HT-29 (cell line): ENCODE measurements at regions not wholly inside any gene's neighbourhood (a gene's known extent, or its start where the extent isn't known, plus 50 kb on each side); places are given as distances from the start of the nearest gene placed in this dataset.
A peak's percentile ranks its signal among the peaks of the same experiment; 100 is the strongest.

Source experiments
- DNase-seq: peaks from one replicate; pipeline ENCODE4 v3.0.0-alpha.2; 2015; ENCODE audit warnings: low spot score

DNA sequence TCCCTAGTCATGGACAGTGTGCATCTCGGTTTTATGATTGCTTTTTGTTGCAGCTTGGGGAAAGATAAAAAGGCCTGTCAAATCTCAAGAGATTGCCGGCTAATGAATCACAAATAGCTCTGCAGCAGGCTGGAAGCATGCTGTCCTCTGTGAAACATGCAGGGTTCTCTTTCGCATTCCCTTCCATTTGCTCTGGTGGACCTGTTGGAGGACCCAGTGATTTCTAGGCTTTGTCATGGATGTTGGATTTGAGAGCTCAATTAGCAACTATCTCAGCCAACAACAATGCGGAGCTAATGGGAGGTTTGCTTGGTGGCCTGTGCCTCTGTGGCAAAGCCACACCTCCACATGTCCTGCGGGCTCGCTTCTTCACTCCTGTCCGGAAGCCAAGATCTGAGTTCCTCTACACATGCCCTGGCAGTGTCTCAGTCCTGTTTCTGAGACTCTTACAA is 418.1 kb upstream of the ARGLU1 start:
- DNase-seq = no peak

DNA sequence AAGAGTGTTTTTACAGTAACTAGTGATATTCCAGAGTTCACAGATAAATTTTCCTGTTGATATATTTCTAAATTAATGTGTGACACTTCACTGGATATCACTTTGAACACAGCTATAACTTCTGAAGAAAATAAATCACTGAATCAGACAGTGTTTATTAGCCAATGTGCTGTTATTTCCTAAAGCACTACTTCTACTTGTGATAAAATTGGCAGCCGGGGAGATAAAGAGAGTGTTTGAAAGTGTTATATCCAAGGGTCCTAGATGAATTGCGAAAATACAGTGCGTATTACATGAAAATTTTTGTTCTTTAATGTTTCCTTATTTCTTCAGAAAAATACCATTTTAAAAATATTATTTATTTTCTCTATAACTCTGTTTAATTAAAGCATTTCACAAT is 417.5 kb upstream of the ARGLU1 start:
- DNase-seq = no peak

DNA sequence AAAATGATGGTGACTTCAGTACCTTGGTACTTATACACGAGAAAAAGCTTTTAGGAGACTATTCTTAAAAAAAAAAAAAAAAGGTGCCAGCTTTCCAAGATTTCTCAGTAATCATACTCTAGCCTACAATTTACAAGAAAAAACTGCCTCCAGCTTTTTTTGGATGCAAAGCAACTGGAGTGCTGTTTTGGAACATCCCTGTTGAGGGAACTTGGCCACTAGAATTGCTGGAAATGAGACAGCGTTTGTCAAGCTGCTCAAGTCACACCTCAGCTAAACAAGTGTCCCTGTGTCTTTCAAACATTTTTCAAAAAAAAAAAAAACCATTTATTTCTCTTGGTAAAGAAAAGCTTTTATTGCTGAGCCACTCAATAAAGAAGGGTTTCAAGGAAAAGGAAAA is 413.1 kb upstream of the ARGLU1 start:
- no peak for DNase-seq

DNA sequence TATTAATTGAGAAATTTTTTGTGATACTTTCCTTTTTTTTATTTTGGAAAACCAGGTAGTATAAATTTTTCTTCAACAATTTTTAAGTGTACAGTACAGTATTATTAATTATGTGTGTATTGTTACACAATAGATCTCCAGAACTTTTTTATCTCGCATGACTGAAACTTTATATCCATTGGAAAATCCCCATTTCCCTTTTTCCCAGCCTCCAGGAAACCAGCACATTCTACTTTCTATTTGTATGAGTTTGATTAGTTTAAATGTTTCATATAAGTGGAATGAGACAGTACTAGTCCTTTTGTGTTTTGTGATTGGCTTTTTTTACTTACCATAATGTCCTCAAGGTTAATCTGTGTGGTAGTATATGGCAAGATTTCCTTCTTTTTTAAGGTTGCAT is 399.5 kb upstream of the ARGLU1 start:
- no peak for DNase-seq

DNA sequence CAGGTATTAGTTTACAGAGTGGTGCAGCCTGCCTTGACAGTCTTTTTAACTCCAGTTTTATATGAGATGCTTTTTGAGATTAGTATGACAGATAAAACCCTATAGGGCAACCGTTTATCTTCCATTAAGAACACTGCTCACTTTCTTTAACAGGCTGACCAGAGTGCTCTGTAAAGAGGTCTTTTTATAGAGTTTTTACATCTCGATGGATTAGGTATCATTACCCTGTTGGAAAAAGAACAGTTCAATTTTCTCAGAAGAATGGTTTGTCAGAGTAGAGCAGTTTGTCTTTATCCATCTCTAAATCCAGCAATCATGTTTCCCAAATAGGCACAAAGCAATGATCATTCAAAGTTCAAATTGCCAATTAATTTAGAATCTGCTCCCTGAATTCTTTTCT is 395.2 kb upstream of the ARGLU1 start:
- DNase-seq = no peak

DNA sequence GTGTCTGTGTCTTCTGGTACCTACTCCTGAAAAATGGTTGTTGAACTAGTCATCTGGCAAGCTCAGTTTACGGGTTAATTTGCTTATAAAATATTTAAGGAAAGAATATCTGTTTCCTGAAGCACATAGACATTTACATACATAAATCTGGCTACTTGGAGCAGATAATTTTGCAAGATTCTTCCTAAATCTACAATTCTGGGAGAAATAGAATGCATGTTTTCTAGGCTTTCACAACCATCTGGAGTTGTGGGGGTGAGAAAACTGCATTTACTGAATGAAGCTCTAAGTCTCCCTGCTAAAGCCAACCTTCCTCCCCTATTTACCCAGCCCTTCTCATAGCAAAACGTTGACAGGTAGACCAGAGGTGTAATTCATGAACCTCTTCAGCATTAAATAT is 393.7 kb upstream of the ARGLU1 start:
- DNase-seq = no peak

DNA sequence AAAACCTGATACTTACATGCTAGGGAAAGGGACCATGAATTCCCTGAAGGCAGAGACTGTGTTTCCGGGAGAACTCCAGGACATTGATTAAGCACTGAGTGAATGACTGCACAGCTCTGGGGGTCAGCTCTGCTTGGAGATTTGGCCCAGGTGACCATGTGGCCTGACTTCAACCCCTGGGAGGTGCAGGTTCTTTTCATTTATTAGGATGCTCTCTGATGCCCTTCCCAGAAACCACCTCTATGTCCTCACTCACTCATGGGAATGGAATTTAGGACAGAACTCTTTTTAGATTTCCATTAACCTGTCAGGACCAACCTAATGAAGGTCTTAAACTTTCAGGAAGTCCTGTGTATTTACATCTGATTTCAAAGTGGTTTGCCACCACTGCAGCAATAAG is 393.3 kb upstream of the ARGLU1 start:
- no peak for DNase-seq

DNA sequence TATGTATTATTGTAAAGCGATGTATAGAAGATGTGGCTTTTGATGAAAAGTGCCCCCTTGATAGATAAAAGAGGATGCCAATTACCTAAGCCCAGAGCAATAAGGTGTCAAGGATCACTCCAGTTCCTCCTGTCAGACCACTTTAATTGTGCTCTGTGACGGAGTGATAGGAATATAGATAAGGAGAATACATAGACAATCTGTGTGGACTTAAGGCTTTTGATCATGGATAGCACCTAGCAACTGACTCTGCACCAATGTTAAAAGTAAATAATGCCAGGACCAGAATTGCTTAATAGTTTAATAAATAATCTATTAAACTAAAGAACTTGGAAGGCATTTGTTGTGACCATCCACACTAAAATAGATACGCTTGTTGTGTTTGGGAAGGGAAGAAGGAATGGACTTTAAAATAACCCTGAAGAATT is 390.7 kb upstream of the ARGLU1 start:
- peak; percentile 50 for DNase-seq

DNA sequence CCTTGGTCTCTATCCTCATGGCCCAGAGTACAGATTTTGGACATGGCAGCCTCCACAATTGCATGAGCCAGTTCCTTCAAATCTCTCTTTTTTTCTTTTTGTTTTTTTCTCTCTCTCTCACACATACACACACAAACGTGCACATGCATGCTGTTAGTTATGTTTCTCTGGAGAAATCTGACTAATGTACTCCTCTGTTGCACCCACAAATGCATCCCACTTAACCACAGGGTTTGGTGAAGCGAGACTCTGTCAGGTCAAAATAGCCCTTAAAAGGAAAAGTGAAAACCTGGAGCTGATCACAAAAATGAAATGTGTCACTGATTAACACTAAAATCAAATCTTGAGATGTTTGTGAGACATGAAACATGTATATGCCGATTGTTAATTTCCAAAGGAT is 374.6 kb upstream of the ARGLU1 start:
- DNase-seq = no peak

DNA sequence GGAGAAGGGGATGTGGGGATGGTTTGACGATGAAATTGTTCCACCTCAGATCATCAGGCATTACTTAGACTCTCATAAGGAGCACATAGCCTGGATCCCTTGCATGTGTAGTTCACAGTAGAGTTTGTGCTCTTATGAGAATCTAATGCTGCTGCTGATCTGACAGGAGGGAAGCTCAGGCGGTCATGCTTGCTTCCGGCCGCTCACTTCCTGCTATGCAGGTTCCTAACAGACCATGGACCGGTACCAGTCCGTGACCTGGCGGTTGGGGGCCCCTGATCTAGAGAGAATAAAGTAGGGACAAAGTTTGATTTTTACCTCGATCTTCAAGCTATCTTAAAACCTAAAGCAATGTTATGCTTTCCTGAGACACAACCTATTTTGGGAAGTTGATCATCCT is 373.8 kb upstream of the ARGLU1 start:
- no peak for DNase-seq

DNA sequence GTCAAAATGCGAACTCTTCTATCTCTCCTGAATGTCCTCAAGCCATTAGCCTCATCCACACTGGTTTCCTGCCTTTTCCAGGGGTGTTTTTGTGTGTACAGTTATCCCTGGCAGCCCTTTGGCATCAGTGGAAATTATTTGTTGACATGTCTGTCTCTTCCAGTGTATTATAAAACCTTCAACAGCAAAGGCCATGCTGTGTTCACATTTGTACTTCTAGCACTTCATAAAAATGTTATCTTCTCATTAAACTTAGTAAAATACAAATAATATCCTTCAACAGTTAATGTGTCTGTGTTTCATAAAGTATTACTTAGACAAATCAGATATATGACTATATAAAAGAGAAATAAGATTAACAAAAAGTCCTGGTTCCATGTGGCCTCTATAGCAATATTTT is 359.5 kb upstream of the ARGLU1 start:
- DNase-seq = no peak

DNA sequence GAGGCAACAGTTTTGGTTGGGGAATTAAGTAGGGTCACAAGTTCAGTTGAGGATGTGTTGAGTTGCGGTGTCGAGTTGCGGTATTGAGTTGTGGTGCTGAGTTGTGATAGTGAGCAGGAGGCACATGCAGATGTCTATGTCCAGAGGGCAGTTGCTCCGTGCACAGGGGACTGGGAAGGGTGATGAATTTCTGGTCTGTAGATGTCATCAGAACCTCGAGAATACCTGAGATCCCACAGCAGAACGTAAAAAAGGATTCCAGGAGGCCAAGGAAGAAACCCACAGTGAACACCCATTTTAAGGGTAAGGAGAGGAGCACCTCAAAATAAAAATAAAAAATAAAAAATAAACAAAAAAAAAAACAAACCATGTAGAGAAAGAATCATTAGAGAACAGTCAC is 354.4 kb upstream of the ARGLU1 start:
- peak; percentile 21 for DNase-seq

DNA sequence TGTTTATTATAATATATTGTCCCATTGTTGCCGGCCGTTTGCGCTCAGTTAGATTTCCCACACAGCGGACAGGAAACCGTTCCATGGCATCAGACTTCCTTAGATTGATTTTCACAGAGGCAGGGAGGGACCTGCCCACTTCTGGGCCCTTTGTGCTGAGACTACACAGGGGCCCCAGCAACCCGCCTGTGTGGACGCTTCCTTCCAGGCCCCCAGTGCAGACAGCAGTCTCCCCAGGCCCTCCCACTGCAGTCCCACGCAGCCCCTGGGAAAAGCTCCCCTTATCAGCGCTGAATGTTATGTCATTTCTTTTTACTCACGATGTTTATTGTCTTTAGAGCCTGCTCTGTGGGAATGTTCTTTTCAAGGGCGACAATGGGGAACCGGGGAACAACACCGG is 351.7 kb upstream of the ARGLU1 start:
- no peak for DNase-seq

DNA sequence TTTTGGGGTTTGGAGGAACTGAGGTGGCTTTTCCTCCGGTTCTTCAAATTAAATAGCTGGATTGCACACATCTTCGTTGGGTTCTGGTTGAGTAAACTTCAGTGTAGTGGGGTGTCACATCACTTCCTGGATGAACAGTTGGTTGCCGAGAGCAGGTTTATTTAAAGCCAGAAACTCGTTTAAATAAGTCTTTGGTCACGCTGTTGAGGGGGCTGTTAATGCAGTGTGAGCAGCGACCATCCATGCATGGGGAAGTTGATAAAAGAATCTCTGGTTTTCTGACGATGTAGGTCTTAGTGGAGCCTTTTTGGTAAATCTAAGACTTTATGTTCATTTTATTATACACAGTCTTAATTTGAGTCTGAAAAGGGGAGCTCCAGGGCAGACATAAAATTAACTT is 351.2 kb upstream of the ARGLU1 start:
- no peak for DNase-seq

DNA sequence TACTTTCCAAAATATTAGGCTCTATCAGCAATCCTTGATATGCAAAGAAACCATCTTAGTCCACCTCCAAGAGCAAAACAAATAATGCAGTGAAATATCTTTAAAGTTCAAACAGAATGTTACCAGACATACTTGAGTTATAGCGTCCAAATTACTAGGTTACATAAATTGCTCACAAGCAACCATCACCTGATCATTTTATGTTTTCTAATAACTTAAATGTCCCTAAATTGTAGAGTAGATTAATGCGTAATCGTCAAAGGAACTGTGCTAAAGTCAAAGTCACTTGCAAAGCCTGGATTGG is 350.6 kb upstream of the ARGLU1 start:
- no peak for DNase-seq

DNA sequence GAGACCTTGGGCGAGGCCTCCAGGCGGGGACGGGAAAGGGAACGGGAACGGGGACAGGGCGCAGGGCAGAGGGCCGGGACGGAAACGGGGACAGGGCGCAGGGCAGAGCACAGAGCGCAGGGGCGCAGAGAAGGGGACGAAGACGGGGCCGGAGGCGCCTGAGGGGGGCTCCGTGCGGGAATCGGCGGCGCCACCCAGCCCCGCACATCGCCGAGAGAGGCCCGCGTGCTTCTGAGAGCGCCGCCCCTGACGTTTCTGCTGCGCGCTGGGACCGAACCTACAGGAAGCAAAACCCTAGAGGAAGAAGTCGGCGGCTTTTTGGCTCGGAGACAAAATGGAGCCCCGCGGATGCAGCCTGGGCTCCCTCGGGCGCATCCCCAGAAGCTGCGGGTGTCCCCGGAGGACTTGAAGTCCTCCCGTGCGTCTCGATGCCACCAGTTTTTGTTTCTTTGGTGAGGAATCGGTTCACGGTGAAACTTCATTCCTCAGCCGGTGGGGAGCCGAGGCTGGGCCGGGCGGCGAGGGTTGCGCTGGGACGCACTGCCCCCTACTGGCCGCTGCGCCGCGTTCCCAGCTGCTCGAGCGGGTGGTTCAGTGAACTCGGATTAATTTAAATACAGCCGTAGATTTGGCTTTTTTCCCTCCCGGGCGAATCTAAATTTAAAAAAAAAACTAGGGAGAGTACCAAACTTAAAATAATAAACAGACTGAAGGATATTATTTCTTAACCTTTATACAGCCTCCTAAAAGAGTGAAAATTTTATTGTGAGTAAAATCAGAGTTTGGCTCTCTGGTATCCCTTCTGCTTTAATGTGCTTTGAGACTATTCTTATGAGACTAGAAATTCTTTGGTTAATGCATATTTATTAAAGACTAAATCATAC is 350.0 kb upstream of the ARGLU1 start:
- peak; percentile 87 for DNase-seq

DNA sequence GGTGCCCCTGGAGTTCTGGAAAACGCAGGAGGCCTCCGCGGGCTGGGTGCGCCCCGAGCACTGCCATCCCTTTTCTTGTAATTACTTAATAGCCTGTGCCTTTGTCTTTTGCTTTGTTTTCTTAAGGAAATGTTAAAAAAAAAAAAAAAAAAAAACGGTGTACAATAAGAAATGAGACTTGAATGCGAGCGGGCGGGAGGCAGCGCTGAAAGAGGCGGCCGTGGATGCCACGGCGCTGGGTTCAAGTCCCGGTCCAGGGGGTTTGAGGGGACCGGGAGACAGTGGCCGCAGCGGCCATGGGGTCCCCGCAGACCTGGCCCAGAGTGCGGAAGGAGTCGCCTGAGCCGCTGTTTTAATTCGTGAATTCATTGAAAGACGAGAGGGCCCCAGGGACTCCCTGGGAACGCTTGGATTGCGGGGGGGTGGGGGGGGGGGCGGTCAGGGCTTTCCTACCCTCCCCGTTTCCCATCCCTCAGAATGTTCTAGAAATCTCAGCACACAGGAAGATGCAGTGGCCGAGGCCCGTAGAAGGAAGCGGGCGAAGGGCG is 349.2 kb upstream of the ARGLU1 start:
- no peak for DNase-seq

DNA sequence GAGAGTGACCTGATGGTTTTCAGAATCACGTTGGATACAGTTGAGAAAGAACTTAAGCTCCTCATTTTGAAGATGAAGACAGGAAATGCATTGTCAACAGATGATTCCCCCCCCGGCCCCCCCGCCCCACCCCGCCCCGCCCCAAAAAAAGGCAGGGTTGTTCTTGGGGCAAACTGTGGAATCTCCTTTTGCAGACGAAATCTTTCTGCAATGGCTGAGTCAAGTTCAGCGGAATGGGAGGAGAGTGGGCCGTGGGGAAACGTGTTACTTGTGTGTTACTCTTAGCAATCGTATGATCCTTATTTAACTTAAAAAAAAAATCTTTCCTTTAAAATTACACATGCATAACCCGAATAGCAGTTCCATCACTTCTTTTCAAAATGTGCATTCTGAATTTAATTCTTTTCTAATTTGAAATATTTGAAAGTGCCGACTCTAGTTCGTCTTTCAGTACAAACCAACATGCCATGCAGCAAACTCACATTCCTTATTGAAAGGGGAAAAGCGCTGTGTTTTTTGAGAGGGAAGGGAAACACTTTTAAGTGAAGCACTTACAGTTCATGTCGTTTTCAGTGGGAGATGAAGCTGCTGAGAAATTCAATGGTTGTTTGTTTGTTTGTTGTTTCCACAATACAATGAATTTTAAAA is 348.5 kb upstream of the ARGLU1 start:
- DNase-seq = no peak

DNA sequence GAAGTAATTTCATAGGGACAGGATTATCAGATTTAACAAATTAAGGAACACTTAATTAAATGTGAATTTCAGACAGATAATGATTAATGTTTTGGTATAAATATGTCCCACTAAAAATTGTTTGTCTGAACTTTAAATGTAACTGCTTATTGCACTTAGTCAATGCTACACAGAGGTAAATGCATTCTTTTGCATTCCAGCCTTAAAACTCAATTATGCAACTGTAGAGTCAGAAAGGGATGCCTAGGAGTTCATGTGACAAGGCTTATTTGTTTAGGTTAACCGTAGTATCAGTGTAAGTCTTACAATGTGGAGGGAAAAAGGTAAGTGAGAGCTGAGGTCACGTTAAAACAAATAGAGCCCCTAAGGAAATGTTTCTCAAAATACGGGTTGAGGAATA is 347.2 kb upstream of the ARGLU1 start:
- no peak for DNase-seq

DNA sequence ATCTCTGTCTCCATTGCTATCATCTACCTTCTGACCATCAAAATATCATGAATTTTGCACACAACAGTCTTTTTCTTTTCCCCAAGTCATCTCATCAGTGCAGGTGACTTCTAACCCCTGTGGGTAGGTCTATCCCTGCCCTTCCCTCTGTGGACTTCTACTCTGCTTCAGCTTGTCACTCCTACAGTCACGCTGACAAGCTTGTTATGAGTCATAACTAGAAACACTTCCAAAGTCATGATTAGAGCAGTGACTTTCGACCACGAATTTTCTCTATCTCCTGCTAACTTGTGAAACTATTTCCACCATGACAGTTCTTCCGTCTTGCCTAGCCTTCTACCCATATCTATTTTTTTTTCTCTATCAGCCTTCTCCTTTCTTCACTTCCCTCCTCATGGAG is 343.7 kb upstream of the ARGLU1 start:
- DNase-seq = no peak

DNA sequence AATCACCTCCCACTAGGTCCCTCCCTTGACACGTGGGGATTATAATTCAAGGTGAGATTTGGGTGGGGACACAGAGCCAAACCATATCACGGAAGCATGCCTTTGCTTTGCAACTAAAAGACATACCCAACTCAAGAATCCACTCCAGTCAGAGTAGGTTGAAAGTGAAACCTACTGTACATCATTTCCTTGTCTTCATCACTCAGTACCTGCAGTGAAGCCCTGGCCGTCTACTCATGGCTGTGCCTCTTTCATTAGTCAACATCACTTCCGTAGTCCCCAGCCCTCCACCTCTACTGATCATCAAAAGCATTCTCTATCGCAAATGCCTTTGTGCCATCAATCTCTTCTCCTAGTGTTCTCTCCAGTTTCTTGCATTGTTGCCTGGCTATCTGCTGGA is 343.1 kb upstream of the ARGLU1 start:
- DNase-seq = no peak

DNA sequence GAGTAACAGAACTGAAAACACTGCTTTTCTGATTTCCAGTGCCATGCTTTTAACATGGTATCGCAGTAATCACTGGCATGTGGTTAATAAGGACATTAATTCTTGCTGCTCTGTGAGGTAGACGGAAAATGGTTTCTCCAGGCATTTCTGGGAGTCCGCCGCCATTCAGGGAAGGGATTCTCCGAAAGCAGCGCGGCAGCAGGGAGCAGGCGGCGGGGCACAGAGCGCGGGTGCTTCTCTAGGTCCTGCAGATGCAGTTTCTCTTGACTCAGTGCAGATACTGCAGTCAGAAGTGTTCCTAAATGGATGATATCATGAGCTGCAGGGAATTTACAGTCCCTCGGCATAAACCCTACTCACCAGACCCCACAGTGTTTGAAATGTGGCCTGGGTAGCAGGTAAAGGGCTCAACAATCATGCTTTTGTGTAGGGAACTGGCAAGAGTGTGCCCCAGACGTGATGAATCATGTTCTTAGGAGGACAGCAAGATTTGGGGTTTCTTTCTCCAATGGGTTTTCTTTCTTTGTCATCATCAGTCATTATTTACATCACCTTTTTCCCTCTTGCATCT is 338.6 kb upstream of the ARGLU1 start:
- DNase-seq = no peak
